GM19025 (cell line): ENCODE measurements at regions not wholly inside any gene's neighbourhood (a gene's known extent, or its start where the extent isn't known, plus 50 kb on each side); places are given as distances from the start of the nearest gene placed in this dataset.

ENCODE experiments used
- ATAC-seq: cut with Tn5 transposase; IDR thresholded peaks from one replicate; pipeline ENCODE4 v1.9.1; 2021; ENCODE audit warnings: mild to moderate bottlenecking, low read depth, moderate library complexity; ENCODE audit not compliant: unreplicated experiment

DNA sequence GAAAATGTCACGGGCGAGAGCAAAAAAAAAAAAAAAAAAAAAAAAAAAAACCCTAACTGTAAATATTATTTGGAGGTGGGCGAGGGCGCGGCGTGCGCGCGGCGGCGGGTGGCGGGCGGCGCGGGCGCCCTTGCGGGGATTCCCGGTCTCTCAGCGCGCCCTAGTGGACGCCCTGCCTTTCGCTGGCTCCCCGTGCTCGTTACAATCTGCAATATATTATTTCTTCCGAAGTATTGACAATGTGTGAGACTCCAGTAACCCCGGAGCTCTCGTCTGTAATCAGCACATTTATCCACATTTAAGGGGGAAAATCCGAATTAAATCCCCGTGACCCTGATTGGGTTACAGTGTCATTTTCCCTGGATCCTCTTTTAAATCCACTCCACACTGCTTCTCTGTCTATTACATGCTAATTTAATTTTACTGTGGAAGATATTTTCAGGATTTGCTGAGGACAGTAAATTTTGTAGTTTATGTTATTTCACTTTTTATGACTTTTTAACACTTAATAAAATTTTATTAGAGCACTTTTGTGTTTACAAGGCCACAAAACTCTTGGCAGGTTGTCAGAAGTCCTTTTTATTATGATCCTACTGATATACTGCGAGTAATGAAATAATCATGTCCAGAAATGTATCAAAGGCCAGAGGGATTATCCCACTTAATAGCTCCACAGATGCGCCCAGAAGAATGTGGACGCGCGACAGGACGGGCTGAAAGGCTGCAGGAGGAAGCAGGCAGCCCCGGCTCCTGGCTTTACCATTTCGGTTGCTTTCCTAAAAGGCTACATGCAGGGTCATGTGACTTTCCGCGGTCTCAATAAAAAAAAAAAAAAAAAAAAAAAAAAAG, 369.1 kb downstream of the MTX2 start:
- ATAC-seq, result peak; percentile 79

- ATAC-seq, result no peak
Observed at GRCh38 chr2:176639016-176639343, 369.7 kb downstream of the MTX2 start.

GRCh38 chr2:176639671-176640070, 370.4 kb downstream of the MTX2 start:
- no peak for ATAC-seq

DNA sequence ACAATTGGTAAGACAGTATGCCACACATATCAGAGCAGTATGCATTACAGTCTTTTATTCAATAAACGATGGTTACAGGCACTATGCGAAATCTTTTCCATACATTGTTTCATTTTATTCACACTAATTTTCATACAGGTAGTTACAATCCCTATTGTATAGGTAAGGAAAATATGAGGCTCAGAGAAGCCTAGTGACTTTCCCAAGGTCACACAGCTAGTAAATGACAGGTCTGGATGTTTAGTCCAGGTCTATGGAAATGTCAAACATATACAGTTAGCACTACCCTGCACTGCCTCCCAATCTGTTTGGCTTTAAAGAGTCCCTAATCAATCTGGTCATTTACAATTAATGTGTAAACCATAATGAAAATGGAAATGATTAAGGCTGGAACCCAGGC, 372.2 kb downstream of the MTX2 start:
- no peak for ATAC-seq

DNA sequence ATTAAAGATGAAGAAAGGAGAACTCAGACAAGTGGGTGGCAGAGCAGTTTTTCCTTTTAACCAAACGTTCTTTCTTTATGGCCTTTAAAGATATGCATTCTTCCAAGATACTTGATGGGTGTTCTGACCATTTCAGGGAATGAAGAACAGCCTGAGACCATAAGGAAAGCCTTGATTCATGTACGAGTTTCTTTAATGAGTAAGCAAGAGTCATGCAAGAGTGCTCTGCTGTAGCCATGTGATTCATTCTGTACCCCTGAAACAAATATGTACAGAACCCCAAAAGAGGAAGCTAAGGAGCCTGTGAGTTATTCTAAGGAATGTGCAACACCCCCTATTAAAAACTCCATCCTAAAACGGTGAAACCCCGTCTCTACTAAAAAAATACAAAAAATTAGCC, 372.8 kb downstream of the MTX2 start:
- no peak for ATAC-seq

GRCh38 chr2:176643646-176644045, 374.4 kb downstream of the MTX2 start:
- no peak for ATAC-seq

DNA sequence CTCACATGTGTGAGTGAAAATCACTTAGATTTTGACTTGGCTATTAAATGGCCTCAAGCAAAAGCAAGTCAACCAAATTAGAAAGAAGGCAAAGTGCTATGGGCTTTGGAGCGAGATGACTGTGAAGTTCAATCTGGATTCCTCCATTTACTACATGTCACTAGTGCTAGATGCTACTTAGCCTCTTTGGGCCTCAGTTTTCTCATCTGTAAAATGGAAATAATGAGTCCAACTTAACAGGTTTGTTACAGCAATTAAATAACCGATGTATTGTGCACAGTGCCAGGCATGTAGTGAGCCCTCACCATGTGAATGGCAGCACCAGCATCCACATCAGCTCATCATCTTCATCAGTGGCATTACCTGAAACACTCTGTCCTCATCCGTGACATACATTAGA, 376.3 kb downstream of the MTX2 start:
- no peak for ATAC-seq

DNA sequence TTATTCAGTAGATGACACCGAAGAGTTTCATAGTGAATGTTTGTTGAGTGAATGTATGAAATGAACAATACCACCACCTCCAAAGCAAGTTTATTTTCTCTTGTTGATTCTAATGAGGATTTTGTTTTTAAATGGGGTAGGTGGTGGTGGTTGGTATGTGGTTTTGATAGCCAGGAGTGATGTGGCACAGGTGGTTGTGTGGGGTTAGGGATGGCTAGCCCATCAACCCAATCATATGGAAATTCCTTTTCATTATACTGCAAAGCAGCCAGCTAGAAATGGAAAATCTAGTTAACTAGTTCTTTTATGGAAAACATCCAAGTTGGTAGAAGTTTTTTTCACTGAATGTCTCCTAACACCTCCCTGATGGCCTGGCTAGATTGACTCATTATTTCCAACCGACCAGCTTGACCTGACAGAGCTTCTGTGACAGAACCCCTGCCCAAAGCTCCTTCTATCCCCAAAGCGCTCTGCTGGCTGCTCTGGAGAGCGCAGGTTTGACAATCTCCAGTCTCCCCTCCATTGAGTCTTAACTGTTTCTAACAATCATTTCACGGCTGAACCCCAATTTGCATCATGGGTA, 376.9 kb downstream of the MTX2 start:
- no peak for ATAC-seq

- no peak for ATAC-seq
Observed at GRCh38 chr2:176647325-176648165, 378.3 kb downstream of the MTX2 start.

DNA sequence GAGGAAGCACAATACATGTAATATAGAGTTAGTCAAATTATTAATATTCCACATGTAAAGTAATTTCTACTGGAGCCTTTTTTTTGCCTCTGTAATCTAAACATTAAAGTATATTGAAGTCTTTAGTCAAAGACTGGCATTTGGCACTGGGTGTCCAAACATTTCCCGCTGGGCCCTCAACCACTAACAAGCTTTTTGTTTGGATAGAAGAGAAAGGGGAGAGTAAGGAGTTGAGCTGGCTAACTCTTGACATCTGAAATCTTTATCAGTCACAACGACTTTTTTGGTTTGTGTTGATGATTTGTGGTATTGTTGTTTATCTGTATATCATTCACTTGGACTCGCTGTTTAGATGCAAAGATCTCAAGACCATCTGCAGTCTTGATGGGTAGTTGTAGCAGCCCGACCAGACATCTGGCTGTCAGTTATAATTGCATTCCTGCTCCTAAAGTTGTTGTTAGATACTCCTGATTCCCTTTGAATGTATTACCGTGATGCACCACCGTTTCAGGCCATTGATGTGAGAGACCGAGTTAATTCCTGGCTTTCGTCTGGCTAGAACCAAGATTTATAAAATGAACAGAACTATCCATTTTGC, 379.6 kb downstream of the MTX2 start:
- ATAC-seq, result no peak

- ATAC-seq, result no peak
Observed at GRCh38 chr2:176650104-176650837, 381.0 kb downstream of the MTX2 start.

DNA sequence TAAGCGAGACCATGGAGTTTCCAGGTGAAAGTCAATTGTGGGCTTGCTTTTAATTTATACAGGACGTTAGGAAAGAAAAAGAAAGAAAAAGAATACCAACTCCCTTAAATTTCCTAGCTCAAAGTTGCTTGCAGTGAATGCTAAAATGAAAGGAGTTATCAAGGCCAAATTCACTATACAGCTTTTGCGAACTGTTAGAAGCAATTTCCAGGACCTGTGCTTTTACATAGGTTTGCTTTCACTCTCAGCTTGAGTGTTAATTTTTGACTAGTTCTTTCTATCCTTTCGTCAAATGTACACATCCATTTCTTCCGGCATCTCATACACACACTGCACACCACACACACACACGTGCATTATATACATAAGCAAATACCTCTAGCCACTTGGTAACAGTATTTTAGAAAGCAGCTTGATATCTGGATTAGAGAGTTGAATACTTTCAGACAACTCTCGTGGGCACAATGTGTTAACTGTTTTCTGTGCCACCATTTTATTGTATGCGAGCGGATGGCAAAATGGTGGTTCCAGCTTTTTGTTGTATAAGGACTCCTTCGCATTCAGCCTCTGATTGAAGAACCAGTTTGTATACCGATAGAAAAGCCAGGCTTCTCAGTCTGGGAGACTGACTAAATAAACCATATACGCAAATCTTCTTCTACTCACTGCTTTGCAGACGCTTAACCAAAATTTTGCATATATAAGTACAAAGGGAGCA, 381.8 kb downstream of the MTX2 start:
- no peak for ATAC-seq

- no peak for ATAC-seq
Observed at GRCh38 chr2:176652300-176653182, 383.3 kb downstream of the MTX2 start.

GRCh38 chr2:176653479-176654443, 384.5 kb downstream of the MTX2 start:
- peak; percentile 89 for ATAC-seq

GRCh38 chr2:176656038-176656775, 387.0 kb downstream of the MTX2 start:
- no peak for ATAC-seq

DNA sequence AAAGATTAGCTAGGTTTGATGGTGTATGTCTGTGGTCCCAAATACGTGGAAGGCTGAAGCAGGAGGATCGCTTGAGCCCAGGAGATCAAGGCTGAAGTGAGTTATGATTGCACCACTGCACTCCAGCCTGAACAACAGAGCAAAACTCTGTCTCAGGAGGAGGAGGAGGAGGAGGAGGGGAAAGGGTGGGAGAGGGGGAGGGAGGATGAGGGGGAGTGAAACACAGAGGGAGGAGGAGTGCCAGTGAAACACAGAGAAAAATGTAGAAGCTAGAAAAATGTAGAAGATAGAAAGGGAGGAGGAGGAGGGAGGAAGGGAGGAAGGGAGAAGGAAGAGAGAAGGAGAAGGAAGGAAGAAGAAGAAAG, 387.5 kb downstream of the MTX2 start:
- no peak for ATAC-seq

DNA sequence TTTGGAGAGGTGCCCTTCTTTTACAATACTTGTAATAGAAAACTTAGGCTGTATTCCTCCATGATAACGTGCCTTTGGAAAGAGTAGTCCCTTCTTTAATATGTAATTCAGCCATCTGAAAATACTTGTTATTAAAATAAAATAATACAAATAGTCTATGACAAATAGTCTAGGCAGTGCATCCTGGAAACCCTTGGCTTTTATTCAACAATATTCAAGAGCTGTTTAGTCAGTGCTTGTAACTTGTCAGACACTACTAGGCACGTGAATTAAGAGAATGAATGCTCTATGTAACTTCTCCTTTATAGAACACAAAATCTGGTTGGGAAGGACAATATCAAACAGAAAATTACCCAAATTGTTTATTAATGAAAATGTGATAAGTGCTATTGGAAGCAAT, 388.2 kb downstream of the MTX2 start:
- ATAC-seq, result no peak
